ENCODE measurements at regions not wholly inside any gene's neighbourhood (a gene's known extent, or its start where the extent isn't known, plus 50 kb on each side); places are given as distances from the start of the nearest gene placed in this dataset.

GRCh38 chr5:88539693-88540365, 271.2 kb upstream of the TMEM161B start:
- intact Hi-C loops (cut with DNase I), result no loop called here
- FAIRE-seq (no peak), DNase-seq (no peak)
- Histone ChIP-seq H3K9ac (ENCODE audit: low read length in 3 of 3) (no peak overlapping the region), H3K36me3 (ENCODE audit: control insufficient read depth in 2 of 3, insufficient read depth in 3 of 3, low read length in 3 of 3) (no peaks in the 10 kb centered on the region), H3K27me3 (ENCODE audit: control insufficient read depth, insufficient read depth, low read length) (no peaks in the 10 kb centered on the region), H3K4me3 (ENCODE audit: low read length in 3 of 3) (no peak overlapping the region), H3K27ac (ENCODE audit: low read depth in 2 of 2, low read length in 2 of 2) (no peak overlapping the region), H3K9me3 (ENCODE audit: control insufficient read depth in 2 of 3, insufficient read depth in 1 of 3, low read length in 3 of 3) (no peaks in the 10 kb centered on the region), H3K4me1 (ENCODE audit: control insufficient read depth in 2 of 3, insufficient read depth in 2 of 3, low read depth in 1 of 3, low read length in 3 of 3) (no peaks in the 10 kb centered on the region)
- TF ChIP-seq, protein P1, sequence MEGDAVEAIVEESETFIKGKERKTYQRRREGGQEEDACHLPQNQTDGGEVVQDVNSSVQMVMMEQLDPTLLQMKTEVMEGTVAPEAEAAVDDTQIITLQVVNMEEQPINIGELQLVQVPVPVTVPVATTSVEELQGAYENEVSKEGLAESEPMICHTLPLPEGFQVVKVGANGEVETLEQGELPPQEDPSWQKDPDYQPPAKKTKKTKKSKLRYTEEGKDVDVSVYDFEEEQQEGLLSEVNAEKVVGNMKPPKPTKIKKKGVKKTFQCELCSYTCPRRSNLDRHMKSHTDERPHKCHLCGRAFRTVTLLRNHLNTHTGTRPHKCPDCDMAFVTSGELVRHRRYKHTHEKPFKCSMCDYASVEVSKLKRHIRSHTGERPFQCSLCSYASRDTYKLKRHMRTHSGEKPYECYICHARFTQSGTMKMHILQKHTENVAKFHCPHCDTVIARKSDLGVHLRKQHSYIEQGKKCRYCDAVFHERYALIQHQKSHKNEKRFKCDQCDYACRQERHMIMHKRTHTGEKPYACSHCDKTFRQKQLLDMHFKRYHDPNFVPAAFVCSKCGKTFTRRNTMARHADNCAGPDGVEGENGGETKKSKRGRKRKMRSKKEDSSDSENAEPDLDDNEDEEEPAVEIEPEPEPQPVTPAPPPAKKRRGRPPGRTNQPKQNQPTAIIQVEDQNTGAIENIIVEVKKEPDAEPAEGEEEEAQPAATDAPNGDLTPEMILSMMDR (IDR thresholded peaks at IDR 0.05; ENCODE audit: borderline replicate concordance, extremely low read depth, insufficient read depth), result no peak

- TF ChIP-seq, protein P1 (IDR thresholded peaks at IDR 0.05; ENCODE audit: borderline replicate concordance, extremely low read depth, insufficient read depth), result no peak
- Histone ChIP-seq H3K27me3 (ENCODE audit: control insufficient read depth, insufficient read depth, low read length) (no peaks in the 10 kb centered on the region), H3K4me3 (ENCODE audit: low read length in 3 of 3) (no peak overlapping the region), H3K9ac (ENCODE audit: low read length in 3 of 3) (no peak overlapping the region), H3K27ac (ENCODE audit: low read depth in 2 of 2, low read length in 2 of 2) (no peak overlapping the region), H3K4me1 (ENCODE audit: control insufficient read depth in 2 of 3, insufficient read depth in 2 of 3, low read depth in 1 of 3, low read length in 3 of 3) (no peaks in the 10 kb centered on the region), H3K36me3 (ENCODE audit: control insufficient read depth in 2 of 3, insufficient read depth in 3 of 3, low read length in 3 of 3) (no peaks in the 10 kb centered on the region), H3K9me3 (ENCODE audit: control insufficient read depth in 2 of 3, insufficient read depth in 1 of 3, low read length in 3 of 3) (no peaks in the 10 kb centered on the region)
- DNase-seq (no peak), FAIRE-seq (no peak)
- intact Hi-C loops (cut with DNase I), result no loop called here
These were observed 270.4 kb upstream of the TMEM161B start for GRCh38 chr5:88539026-88539425.

DNA sequence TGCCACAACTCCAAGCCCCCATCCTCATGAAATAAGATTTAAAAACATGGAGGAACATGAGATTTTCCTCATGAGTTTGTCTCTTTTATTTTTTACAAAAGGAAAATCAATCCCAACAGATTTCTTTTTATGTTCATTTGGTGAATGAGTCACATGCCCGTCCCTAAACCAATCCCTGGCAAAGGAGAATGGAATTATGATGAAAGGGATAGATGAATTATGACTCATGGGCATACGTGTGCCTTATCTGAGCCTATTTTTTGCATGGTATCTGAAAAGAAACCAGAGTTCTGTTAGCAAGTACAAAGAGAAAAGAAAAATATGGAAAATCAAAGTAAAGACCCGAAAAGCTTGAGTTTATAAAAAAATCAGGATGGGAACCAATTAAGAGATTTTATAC, 267.5 kb upstream of the TMEM161B start:
- no peak for FAIRE-seq
- Histone ChIP-seq H3K36me3 (ENCODE audit: control insufficient read depth in 2 of 3, insufficient read depth in 3 of 3, low read length in 3 of 3) (no peaks in the 10 kb centered on the region), H3K9ac (ENCODE audit: low read length in 3 of 3) (no peak overlapping the region), H3K4me3 (ENCODE audit: low read length in 3 of 3) (no peak overlapping the region), H3K27ac (ENCODE audit: low read depth in 2 of 2, low read length in 2 of 2) (no peak overlapping the region), H3K9me3 (ENCODE audit: control insufficient read depth in 2 of 3, insufficient read depth in 1 of 3, low read length in 3 of 3) (no peaks in the 10 kb centered on the region), H3K4me1 (ENCODE audit: control insufficient read depth in 2 of 3, insufficient read depth in 2 of 3, low read depth in 1 of 3, low read length in 3 of 3) (no peaks in the 10 kb centered on the region), H3K27me3 (ENCODE audit: control insufficient read depth, insufficient read depth, low read length) (no peaks in the 10 kb centered on the region)
- TF ChIP-seq, protein P1 (IDR thresholded peaks at IDR 0.05; ENCODE audit: borderline replicate concordance, extremely low read depth, insufficient read depth), result no peak
- intact Hi-C loops (cut with DNase I), result no loop called here
- DNase-seq, result no peak

- TF ChIP-seq, protein P1 (IDR thresholded peaks at IDR 0.05; ENCODE audit: borderline replicate concordance, extremely low read depth, insufficient read depth), result no peak
- no peak for FAIRE-seq
- Histone ChIP-seq H3K27ac (ENCODE audit: low read depth in 2 of 2, low read length in 2 of 2) (no peak overlapping the region), H3K4me1 (ENCODE audit: control insufficient read depth in 2 of 3, insufficient read depth in 2 of 3, low read depth in 1 of 3, low read length in 3 of 3) (no peaks in the 10 kb centered on the region), H3K9ac (ENCODE audit: low read length in 3 of 3) (no peak overlapping the region), H3K4me3 (ENCODE audit: low read length in 3 of 3) (no peak overlapping the region), H3K9me3 (ENCODE audit: control insufficient read depth in 2 of 3, insufficient read depth in 1 of 3, low read length in 3 of 3) (no peaks in the 10 kb centered on the region), H3K36me3 (ENCODE audit: control insufficient read depth in 2 of 3, insufficient read depth in 3 of 3, low read length in 3 of 3) (no peaks in the 10 kb centered on the region), H3K27me3 (ENCODE audit: control insufficient read depth, insufficient read depth, low read length) (no peaks in the 10 kb centered on the region)
- intact Hi-C loops (cut with DNase I), result no loop called here
- DNase-seq, result no peak
These were observed 256.3 kb upstream of the TMEM161B start for GRCh38 chr5:88524941-88525340.
